ENCODE measurements at regions not wholly inside any gene's neighbourhood (a gene's known extent, or its start where the extent isn't known, plus 50 kb on each side); places are given as distances from the start of the nearest gene placed in this dataset.

DNA sequence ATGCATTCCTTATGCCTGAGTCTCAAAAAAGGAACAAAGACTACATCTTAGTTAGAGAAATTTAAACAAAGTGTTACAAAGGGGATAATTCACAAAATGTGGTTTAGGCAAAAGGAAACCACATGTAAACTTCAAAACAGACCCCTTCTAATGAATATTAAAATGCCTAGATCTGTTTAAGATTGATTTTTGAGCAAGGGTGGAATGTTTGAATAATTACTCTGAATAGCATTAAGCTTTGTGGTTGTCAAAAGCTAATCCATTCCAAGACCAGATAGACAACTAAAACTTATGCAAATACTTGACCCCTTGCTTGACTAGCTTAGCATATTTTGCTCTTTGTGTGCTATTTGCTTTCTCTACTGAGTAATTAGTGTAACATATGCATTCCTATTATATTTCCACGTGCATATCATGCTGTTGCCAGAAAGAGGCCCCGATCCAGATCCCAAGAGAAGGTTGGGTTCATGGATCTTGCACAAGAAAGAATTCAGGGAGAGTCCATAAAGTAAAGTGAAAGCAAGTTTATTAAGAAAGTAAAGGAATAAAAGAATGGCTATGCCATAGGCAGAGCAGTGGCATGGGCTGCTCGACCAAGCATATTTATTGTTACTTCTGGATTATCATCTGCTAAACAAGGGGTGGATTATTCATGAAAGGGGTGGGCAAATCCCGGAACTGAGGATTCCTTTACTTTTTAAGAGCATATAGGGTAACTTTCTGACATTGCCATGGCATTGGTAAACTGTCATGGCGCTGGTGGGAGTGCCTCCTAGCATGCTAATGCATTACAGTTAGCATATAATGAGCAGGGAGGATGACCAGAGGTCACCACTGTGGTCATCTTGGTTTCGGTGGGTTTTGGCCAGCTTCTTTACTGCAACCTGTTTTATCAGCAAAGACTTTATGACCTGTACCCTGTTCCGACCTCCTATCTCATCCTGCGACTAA, 1193.4 kb upstream of the EYS start:
- H3K27me3 ChIP-seq (replicated peaks in 1 of 4; ENCODE audit: control insufficient read depth in 3 of 4, extremely low read depth in 1 of 4, insufficient read depth in 3 of 4, low read length in 3 of 4), result no peaks in the 10 kb centered on the region
- H4K20me1 ChIP-seq (replicated peaks in 1 of 2; ENCODE audit: control insufficient read depth in 1 of 2, insufficient read depth in 2 of 2, low read length in 2 of 2), result no peaks in the 10 kb centered on the region
- no peak overlapping the region for H2BK12ac ChIP-seq (ENCODE audit: low read depth, low read length)
- DNase-seq (ENCODE audit: low read depth in 1 of 2, low spot score in 2 of 2) (no peak), FAIRE-seq (no peak)
- H3K79me1 ChIP-seq (ENCODE audit: low read depth, low read length), result no peaks in the 10 kb centered on the region
- H2BK20ac ChIP-seq (ENCODE audit: low read length), result no peak overlapping the region
- H4K91ac ChIP-seq (replicated peaks; ENCODE audit: insufficient read length, low read length), result no peak overlapping the region
- H3K18ac ChIP-seq (ENCODE audit: extremely low read depth, low read length), result no peak overlapping the region
- no peak overlapping the region for H3K14ac ChIP-seq (ENCODE audit: insufficient read length)
- H2AK5ac ChIP-seq (ENCODE audit: low read depth, low read length), result no peak overlapping the region
- no peak overlapping the region for H2AFZ ChIP-seq (ENCODE audit: low read length)
- no peak overlapping the region for H2BK5ac ChIP-seq (ENCODE audit: low read depth, low read length)
- 91% methylated on average over 8 of the region's 8 CpGs; no CpG with 5 or more reads in 1 of the 2 experiments for WGBS, 2 experiments (ENCODE audit: extremely low coverage in 1 of 2, insufficient coverage in 1 of 2, insufficient read length in 1 of 2, insufficient replicate concordance in 2 of 2, low coverage in 1 of 2, low lambda C conversion rate in 2 of 2, missing lambda C conversion rate in 1 of 2)
- no peaks in the 10 kb centered on the region for H3K23me2 ChIP-seq (ENCODE audit: low read depth, low read length)
- H3K36me3 ChIP-seq (ENCODE audit: control insufficient read depth in 2 of 4, insufficient read depth in 4 of 4, low read length in 3 of 4), result peaks cover 0 to 7% (median 0%) of the 10 kb centered on the region in 4 experiments; a peak in 1 of 8 replicates
- H2BK120ac ChIP-seq (replicated peaks; ENCODE audit: low read depth, low read length), result no peak overlapping the region
- H3K79me2 ChIP-seq (ENCODE audit: control insufficient read depth in 1 of 2, insufficient read depth in 2 of 2, low read length in 2 of 2), result no peaks in the 10 kb centered on the region
- no peak overlapping the region for H3K23ac ChIP-seq (ENCODE audit: insufficient read length)
- no peak overlapping the region for H3K56ac ChIP-seq (replicated peaks; ENCODE audit: insufficient read length, low read depth, low read length)
- ChIA-PET POLR2A (ENCODE audit: partially characterized antibody) (no interaction called here), CTCF (ENCODE audit: partially characterized antibody) (no interaction called here)
- no peak overlapping the region for H3K9ac ChIP-seq (replicated peaks in 1 of 4; ENCODE audit: extremely low read depth in 1 of 4, low read depth in 3 of 4, low read length in 3 of 4)
- H3K9me3 ChIP-seq (ENCODE audit: insufficient read depth in 2 of 2, low read depth in 1 of 2, low read length in 1 of 2), result peaks cover 15 to 21% of the 10 kb centered on the region in 2 experiments
- no peak overlapping the region for H3K27ac ChIP-seq (ENCODE audit: low read depth, low read length)
- no peak overlapping the region for H3K4ac ChIP-seq (replicated peaks; ENCODE audit: insufficient read length, low read depth, low read length)
- H4K5ac ChIP-seq (ENCODE audit: insufficient read length, low read depth, low read length), result no peak overlapping the region
- H3K4me2 ChIP-seq (ENCODE audit: insufficient read depth in 1 of 2, low read depth in 2 of 2, low read length in 2 of 2), result no peak overlapping the region
- H2BK15ac ChIP-seq (ENCODE audit: low read length), result no peak overlapping the region
- no peak overlapping the region for H3K4me3 ChIP-seq (ENCODE audit: extremely low read depth in 1 of 4, insufficient read depth in 2 of 4, low read depth in 3 of 4, low read length in 4 of 4)
- no peak overlapping the region for H4K8ac ChIP-seq (ENCODE audit: extremely low read depth, insufficient read depth, low read length)
- H3K4me1 ChIP-seq (replicated peaks in 1 of 4; ENCODE audit: control insufficient read depth in 3 of 4, insufficient read depth in 4 of 4, low read length in 3 of 4), result no peaks in the 10 kb centered on the region
- no peak for TF ChIP-seq EGR1 (IDR thresholded peaks at IDR 0.05; ENCODE audit: borderline replicate concordance, low read depth, low read length)
- TF ChIP-seq EP300 (IDR thresholded peaks at IDR 0.05; ENCODE audit: borderline replicate concordance in 1 of 2, low read depth in 2 of 2, low read length in 2 of 2), result no peak
- TF ChIP-seq, protein P1, sequence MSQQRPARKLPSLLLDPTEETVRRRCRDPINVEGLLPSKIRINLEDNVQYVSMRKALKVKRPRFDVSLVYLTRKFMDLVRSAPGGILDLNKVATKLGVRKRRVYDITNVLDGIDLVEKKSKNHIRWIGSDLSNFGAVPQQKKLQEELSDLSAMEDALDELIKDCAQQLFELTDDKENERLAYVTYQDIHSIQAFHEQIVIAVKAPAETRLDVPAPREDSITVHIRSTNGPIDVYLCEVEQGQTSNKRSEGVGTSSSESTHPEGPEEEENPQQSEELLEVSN (IDR thresholded peaks at IDR 0.05), result no peak
- no peak for TF ChIP-seq SUZ12 (IDR thresholded peaks at IDR 0.05; ENCODE audit: low read length)
- no peak for TF ChIP-seq CBX5 (IDR thresholded peaks at IDR 0.05; ENCODE audit: low read depth, low read length)
- TF ChIP-seq, protein P2, sequence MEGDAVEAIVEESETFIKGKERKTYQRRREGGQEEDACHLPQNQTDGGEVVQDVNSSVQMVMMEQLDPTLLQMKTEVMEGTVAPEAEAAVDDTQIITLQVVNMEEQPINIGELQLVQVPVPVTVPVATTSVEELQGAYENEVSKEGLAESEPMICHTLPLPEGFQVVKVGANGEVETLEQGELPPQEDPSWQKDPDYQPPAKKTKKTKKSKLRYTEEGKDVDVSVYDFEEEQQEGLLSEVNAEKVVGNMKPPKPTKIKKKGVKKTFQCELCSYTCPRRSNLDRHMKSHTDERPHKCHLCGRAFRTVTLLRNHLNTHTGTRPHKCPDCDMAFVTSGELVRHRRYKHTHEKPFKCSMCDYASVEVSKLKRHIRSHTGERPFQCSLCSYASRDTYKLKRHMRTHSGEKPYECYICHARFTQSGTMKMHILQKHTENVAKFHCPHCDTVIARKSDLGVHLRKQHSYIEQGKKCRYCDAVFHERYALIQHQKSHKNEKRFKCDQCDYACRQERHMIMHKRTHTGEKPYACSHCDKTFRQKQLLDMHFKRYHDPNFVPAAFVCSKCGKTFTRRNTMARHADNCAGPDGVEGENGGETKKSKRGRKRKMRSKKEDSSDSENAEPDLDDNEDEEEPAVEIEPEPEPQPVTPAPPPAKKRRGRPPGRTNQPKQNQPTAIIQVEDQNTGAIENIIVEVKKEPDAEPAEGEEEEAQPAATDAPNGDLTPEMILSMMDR (IDR thresholded peaks at IDR 0.05; ENCODE audit: control extremely low read depth in 1 of 3, insufficient read depth in 1 of 3, low read depth in 1 of 3, low read length in 3 of 3), result no peak
- TF ChIP-seq, protein P3, sequence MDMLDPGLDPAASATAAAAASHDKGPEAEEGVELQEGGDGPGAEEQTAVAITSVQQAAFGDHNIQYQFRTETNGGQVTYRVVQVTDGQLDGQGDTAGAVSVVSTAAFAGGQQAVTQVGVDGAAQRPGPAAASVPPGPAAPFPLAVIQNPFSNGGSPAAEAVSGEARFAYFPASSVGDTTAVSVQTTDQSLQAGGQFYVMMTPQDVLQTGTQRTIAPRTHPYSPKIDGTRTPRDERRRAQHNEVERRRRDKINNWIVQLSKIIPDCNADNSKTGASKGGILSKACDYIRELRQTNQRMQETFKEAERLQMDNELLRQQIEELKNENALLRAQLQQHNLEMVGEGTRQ (IDR thresholded peaks at IDR 0.05; ENCODE audit: low read length), result no peak

All from H1 (cell line).